Left ventricle myocardium inferior (tissue), 1 donor: ENCODE measurements at regions not wholly inside any gene's neighbourhood (a gene's known extent, or its start where the extent isn't known, plus 50 kb on each side); places are given as distances from the start of the nearest gene placed in this dataset.

Experiments used
- DNase-seq: peaks from one replicate; pipeline ENCODE4 v3.0.0-alpha.2; 2020
- H3K27ac ChIP-seq: fragments of 200-600 bp; replicated peaks from 2 replicates; pipeline ENCODE4 v1.8.0; 2021
- H3K27me3 ChIP-seq: fragments of 200-600 bp; 2 replicates; pipeline ENCODE4 v1.8.0; 2021; ENCODE audit warnings: low read depth
- H3K36me3 ChIP-seq: fragments of 200-600 bp; 2 replicates; pipeline ENCODE4 v1.8.0; 2021
- H3K4me1 ChIP-seq: fragments of 200-600 bp; 2 replicates; pipeline ENCODE4 v1.8.0; 2021
- H3K4me3 ChIP-seq: fragments of 200-600 bp; 2 replicates; pipeline ENCODE4 v1.8.0; 2021; ENCODE audit warnings: mild to moderate bottlenecking, moderate library complexity
- H3K9me3 ChIP-seq: fragments of 200-600 bp; replicated peaks from 2 replicates; pipeline ENCODE4 v1.8.0; 2021
- CTCF ChIP-seq: fragments of 200-600 bp; IDR thresholded peaks from 2 replicates; pipeline ENCODE4 v1.8.0; 2021; ENCODE audit warnings: antibody characterized with exemption, mild to moderate bottlenecking, borderline replicate concordance
- intact Hi-C: fragments of 100-400 bp; cut with micrococcal nuclease; formaldehyde crosslinking; loops from one replicate; pipeline ENCODE4 v1.11.0; 2022
- donor health status: DM: no; HTN: yes; CAD: no; lungs with severe emphysema.

DNA sequence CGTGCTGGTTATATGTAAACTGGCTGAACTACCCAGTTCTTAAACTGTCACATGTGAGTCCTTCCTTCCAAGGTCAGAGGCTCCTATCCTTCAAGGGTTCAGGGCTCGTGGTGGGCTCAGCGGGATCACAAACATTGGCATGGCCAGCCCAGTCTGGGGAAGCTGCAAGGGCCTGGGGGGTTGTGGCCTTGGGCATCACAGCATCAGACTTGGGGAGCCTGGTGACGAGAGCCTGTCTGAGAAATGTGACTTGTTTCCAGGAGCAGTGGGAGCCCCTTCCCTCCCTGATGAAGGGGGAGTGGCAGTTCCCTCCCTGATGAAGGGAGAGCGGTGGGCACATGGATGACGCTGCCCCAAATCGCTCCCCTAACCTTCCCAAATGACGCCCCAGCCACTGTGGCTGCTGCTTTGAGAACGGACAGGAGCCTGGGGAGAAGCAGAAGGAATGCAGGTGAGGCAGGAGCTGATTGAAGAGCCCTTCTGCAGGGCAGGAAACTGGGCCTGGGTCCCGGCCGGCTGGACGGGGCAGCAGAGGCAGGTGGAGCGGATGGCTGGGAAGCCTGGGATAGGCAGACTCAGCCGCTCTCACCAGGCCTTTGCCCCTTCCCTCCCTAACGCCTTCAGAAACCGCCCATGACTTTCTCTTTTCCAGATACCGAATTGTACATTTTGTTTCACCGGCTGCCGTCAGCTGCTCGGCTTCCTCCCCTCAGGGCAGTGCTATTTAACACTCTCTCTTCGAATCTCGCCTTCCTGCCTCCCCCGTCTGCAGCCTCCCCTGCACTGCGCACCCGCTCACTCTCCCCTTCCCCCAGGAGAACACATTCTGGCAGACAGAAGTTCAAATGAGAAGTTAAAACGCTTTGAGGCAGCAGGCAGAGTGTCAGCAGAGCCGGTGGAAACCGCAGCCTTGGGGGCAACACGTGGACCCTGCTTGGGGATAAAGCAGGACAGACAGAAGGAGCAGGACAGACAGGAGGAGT is 1486.7 kb downstream of the BRD1 start:
- H3K4me3 ChIP-seq, result no peak overlapping the region
- peaks cover 95% of the 10 kb centered on the region for H3K27me3 ChIP-seq

GRCh38 chr22:48340191-48340590 is 1487.5 kb downstream of the BRD1 start:
- no peaks in the 10 kb centered on the region for H3K4me1 ChIP-seq
- intact Hi-C loops, result no loop called here
- no peak overlapping the region for H3K4me3 ChIP-seq
- H3K27ac ChIP-seq, result no peak overlapping the region
- no peak for TF ChIP-seq CTCF
- peaks cover 96% of the 10 kb centered on the region for H3K27me3 ChIP-seq
- no peaks in the 10 kb centered on the region for H3K36me3 ChIP-seq
- no peaks in the 10 kb centered on the region for H3K9me3 ChIP-seq
- no peak for DNase-seq

More for the DNA sequence above, 1486.7 kb downstream of the BRD1 start:
- TF ChIP-seq CTCF, result no peak
- Histone ChIP-seq H3K27ac (no peak overlapping the region), H3K4me1 (no peaks in the 10 kb centered on the region), H3K36me3 (no peaks in the 10 kb centered on the region), H3K9me3 (no peaks in the 10 kb centered on the region)
- intact Hi-C loops, result no loop called here
- DNase-seq, result no peak

DNA sequence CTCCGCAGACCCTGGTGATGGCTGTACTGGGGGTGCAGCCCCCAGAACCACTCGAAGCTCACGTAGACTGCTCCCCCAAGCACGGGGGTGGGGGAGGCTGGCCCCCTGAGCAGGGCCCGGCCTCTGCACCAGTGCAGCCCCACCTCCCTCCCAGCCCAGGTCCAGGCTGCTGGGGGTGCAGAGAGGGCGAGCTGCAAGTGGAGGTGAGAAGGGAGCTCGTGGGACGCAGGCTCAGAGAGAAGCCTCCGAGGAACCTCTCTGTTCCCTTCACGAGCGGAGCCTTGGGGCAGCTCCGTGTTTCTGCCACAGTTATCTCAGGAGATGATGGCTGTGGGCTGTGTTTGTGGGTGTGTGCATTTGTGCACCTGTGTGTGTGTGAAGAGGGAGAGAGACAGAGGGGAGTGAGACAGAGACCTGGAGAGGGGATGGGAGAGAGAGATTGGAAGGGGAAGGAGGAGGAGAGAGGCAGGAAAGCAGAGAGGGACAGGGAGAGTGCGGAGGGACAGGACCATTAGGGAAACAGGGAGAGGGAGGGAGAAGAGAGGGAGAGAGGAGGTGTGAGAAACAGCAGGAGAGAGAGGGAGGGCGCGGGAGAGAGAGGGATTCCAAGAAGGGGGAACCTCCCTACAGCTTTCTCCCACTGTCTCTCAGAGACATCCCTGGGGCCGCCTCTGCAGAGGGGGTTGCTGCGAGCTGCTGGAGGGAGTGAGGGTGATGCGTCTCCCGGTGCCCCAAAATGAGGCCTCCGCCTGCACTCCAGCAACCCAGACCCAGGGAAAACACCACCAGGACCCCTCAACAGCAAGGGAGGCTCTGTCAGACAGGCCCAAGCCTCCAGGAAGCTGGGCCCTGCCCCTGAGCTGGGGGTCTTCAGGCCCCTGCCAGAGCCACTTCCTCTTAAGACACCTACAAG is 1488.6 kb downstream of the BRD1 start:
- Histone ChIP-seq H3K4me3 (no peak overlapping the region), H3K27ac (no peak overlapping the region), H3K36me3 (no peaks in the 10 kb centered on the region), H3K9me3 (no peaks in the 10 kb centered on the region), H3K27me3 (peaks cover 96% of the 10 kb centered on the region), H3K4me1 (no peaks in the 10 kb centered on the region)
- intact Hi-C loops, result no loop called here
- no peak for TF ChIP-seq CTCF
- no peak for DNase-seq

- no peaks in the 10 kb centered on the region for H3K4me1 ChIP-seq
- H3K36me3 ChIP-seq, result no peaks in the 10 kb centered on the region
- no peak overlapping the region for H3K4me3 ChIP-seq
- intact Hi-C loops, result no loop called here
- no peaks in the 10 kb centered on the region for H3K9me3 ChIP-seq
- DNase-seq, result no peak
- peaks cover 96% of the 10 kb centered on the region for H3K27me3 ChIP-seq
- TF ChIP-seq CTCF, result no peak
- H3K27ac ChIP-seq, result no peak overlapping the region
Measured at GRCh38 chr22:48337957-48338792, 1489.5 kb downstream of the BRD1 start.
